Fibroblast of lung (primary cell): ENCODE measurements at regions not wholly inside any gene's neighbourhood (a gene's known extent, or its start where the extent isn't known, plus 50 kb on each side); places are given as distances from the start of the nearest gene placed in this dataset.

Experiments
- CTCF ChIP-seq, 2 donors: IDR thresholded peaks in 1 of 2; conservative IDR thresholded peaks in 1 of 2; 1 replicate in 1 of 2; 2 replicates in 1 of 2; pipeline ENCODE4 v1.5.1; 2011 to 2012; ENCODE audit warnings: low read length in 2 of 2, control low read depth in 1 of 2, inconsistent platforms in 1 of 2, low read depth in 1 of 2, mild to moderate bottlenecking in 1 of 2
- EZH2 ChIP-seq: IDR thresholded peaks from 2 replicates; pipeline ENCODE4 v1.5.1; 2012; ENCODE audit warnings: low read length, control low read depth, mild to moderate bottlenecking; ENCODE audit errors: missing control alignments

DNA sequence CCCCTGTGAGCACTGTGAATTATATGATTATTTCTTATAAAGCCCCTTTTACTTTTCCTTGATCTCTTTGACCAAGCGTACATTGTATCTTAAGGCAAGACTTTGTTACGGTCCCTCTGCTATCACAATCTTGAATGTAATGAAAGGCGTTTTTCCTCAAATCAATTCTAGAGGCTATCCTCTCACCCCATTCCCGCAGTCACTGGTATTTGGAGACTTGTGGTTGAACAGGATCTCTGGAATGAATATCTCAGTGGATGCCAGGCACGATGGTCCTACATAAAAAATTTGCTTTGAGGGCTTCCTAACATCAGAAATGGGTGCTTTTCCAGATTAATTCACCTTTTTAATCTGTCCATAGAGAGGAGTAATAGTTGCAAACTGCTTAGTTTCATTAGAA is 151.4 kb upstream of the PAPPA start:
- no peak for TF ChIP-seq CTCF (conservative IDR thresholded peaks at IDR 0.05 in 1 of 2, IDR thresholded peaks at IDR 0.05 in 1 of 2; ENCODE audit: low read depth in 1 of 2, low read length in 2 of 2)
- TF ChIP-seq EZH2, result no peak
